ENCODE measurements at regions not wholly inside any gene's neighbourhood (a gene's known extent, or its start where the extent isn't known, plus 50 kb on each side); places are given as distances from the start of the nearest gene placed in this dataset.
"Not testable (repeated sequence)": the region's sequence is repeated elsewhere in the genome, so short reads cannot be mapped to it uniquely, and the experiment has no call there.

GRCh38 chr6:140697585-140697984 lies 1323.1 kb upstream of the CITED2 start:
- no peak for DNase-seq

- DNase-seq = no peak
Measured at GRCh38 chr6:140684776-140685550, 1310.5 kb upstream of the CITED2 start.

DNA sequence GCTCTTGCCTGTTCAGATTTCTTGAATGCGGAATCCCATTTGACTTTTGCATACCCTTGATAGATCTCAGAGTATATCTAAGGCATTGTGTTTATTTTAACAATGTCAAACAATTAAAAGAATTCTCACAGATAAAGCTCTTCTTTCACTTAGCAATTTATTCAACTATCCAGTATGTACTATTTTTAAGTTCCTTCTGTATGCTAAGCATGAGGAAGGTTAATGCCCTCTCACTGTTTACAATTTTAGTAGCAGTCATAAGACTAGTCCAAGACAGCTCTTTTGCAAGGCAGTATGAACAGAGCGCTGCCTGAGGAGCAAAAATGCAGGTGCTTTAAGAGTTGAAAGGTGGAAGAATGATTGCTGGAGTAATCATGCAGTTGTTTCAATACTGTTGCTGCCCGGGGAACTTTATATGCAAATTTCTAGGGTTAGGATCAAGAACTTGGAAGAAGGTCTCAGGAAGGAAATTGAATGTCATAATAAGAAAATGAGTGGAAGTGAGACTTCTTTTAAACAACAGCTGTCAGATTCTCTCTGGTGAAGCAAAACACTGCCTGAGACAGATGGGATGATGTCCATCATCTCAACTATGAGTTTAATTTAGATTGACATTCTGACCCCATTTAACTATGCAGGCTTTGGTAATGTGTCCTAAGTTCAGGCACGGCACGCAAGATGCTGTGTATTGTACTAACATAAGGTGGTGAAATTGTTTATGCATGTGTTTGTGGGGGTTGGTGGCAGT lies 1303.5 kb upstream of the CITED2 start:
- DNase-seq = no peak

DNA sequence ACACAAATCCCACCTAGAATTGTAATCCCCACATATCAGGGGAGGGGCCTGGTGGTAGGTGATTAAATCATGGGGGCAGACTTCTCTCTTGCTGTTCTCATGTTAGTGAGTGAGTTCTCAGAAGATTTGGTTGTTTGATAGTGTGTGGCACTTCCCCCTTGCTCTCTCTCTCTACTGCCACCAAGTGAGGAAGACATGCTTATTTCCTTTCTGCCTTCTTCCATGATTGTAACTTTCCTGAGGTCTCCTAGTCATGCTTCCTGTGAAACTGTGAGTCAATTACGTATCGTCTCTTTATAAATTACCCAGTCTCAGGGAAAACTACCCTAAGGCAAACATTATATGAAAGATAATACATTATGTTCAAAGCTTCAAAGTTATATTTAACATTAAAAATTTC lies 1297.5 kb upstream of the CITED2 start:
- no peak for DNase-seq

DNA sequence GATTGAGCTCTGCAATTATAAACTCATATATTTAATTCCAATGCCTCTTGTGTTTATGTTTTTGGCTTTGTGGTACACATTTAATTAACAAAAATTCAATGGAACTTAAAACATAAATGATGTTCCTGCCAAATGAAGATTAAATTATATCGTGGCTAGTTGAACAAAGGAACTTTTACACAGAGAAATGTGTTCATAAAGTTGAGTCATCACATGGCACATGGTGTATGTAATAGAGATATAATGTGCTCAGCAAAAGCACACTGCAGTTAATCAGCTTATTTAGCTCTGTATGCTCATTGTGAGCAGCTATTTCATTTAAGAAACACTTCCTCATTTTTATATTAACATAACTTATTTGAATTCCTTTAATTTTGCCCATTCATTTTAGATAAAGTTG lies 1295.6 kb upstream of the CITED2 start:
- DNase-seq = no peak

DNA sequence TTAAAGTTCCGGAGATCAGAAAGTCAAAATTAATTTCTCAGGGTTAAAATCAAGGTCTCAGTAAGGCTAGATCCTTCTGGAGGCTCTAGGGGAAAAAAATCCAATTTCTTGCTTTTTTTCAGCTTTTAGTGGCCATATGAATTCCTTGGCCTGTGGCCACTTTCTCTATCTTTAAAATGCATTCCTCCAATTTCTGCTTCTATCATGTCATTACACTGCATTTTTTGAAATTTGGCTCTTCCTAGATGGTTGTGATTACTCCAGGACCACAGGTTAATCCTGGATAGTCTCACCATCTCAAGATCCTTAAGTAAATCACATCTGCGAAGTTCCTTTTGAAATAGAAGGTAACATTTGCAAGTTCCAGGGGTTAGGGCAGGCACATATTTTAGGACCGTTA lies 1294.9 kb upstream of the CITED2 start:
- no peak for DNase-seq

DNA sequence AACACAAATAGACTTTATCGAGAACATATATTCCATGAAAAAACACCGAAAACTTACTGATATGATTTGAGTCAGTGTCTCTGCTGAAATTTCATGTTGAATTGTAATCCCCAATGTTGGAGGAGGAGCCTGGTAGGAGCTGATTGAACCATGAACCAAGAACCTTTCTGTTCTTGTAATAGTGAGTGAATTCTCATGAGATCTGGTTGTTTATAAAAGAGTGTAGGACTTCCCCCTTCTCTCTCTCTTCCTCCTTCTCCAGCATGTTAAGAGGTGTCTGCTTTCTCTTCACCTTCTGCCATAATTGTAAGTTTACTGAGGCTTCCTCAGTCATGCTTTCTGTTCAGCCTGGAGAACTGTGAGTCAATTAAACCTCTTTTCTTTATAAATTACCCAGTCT lies 1289.3 kb upstream of the CITED2 start:
- no peak for DNase-seq

DNA sequence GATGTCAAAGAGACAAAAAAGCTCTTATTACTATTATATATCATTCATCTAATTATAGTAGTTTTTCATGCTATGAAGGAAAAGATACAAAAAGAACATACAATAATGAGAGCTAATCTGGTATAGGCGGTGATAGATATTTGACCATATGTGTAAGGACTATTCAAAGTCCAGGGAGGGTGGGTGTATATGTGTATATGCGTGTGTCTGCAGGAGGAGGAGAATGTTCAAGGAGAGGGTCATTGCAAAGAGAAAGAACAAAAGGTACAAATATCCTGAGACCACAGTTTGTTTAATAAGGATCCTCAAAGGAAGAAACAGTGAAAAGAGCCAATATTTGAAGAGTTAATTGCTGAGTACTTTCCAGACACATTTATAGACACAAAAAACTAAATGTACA lies 1288.6 kb upstream of the CITED2 start:
- no peak for DNase-seq

- no peak for DNase-seq
Measured at GRCh38 chr6:140661691-140662090, 1287.2 kb upstream of the CITED2 start.

DNA sequence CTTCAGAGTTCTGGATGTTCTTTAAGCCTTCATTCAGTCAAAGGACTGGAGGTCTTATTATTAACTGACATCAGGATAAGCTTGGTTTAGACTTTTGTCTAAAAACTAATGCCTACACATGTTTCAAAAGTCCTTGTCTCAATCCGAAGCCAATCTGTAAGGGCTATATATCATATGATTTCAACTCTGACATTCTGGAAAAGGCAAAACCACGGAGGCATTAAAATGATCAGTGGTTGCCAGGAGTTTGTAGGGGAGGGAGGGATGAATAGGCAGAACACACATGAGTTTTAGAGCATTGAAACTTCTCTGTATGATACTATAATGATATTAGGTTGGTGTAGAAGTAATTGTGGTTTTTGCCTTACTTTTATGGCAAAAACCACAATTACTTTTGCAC lies 1285.8 kb upstream of the CITED2 start:
- DNase-seq = no peak

- no peak for DNase-seq
Measured at GRCh38 chr6:140653972-140654371, 1279.5 kb upstream of the CITED2 start.

- DNase-seq = no peak
Measured at GRCh38 chr6:140653506-140653905, 1279.1 kb upstream of the CITED2 start.

- DNase-seq = not testable (repeated sequence)
Measured at GRCh38 chr6:140649502-140649901, 1275.1 kb upstream of the CITED2 start.

- DNase-seq = not testable (repeated sequence)
Measured at GRCh38 chr6:140647322-140647721, 1272.9 kb upstream of the CITED2 start.

GRCh38 chr6:140644017-140644416 lies 1269.6 kb upstream of the CITED2 start:
- DNase-seq = no peak

DNA sequence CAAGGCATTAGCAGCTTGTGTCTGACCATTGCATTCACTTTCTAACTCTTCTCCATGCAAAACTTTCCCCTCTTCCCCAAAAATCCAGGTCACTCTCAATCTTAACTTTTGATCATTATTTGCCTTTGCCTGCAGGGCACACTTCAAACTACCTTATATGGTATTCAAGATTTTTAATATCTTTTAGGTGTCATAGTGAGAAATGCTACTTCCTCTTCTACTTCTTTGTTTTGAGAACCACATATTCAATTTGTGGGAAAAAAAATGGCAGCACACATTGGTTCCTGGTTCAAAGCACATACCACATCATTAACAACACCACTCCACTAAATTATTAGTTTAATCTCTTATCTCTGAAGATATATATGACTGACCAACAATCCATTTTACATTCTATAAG lies 1267.0 kb upstream of the CITED2 start:
- DNase-seq = no peak

GRCh38 chr6:140636908-140637402 lies 1262.5 kb upstream of the CITED2 start:
- no peak for DNase-seq

- no peak for DNase-seq
Measured at GRCh38 chr6:140636271-140636907, 1261.9 kb upstream of the CITED2 start.

- no peak for DNase-seq
Measured at GRCh38 chr6:140627002-140627401, 1252.6 kb upstream of the CITED2 start.

- no peak for DNase-seq
Measured at GRCh38 chr6:140623498-140623897, 1249.0 kb upstream of the CITED2 start.

DNA sequence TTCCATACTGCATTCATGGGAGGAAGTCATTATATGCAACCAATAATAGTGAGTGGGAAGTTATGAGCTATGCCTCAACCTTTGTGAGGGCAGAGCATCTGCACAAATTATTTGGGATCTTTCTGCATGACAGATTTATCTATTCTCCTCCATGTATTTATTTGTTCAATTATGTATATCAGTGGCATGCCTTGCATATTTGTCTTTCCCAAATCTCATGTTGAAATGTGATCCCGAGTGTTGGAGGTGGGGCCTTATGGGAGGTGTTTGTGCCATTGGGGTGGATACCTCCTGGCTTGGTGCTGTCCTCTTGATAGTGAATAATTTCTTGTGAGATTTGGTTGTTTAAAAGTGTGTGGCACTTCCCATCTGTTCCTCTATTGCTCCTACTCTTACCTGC lies 1246.0 kb upstream of the CITED2 start:
- no peak for DNase-seq

DNA sequence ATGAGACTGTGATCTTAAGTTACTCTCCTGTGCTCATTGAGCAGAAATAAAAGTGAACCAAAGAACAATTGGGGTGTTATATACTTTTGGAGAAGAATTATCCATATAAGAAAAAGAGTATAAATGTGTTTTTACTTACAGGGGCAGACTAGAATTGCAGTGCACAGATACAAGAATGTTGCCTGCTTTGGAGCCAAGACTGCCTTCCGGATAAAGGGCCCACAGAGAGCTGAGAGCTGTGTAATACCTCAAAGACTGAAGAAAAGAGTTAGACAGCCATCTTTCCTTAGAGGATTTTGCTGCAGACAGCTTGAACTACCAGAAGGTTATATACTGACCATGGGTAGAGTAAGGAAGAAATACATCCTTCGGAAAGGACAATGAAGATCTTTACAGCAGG lies 1235.5 kb upstream of the CITED2 start:
- DNase-seq = no peak

DNA sequence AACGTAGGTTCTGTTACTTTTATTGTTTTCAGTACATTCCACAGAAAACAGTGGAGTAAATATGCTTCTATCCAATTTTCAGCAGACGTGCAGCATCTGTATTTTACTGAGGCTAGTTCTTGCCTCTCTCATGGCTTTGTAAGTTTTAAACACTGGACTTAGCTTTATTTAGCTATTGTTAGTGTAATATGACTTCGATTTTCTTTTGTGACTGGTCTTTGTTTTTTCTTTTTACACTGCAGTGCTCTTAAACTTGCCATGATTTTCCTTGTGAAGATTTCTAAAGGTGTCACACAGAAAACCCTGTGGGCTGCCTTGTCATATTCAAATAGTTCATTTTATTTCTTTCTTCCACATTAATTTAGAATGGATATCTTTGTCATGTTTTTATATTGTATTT lies 1234.9 kb upstream of the CITED2 start:
- no peak for DNase-seq

- DNase-seq = no peak
Measured at GRCh38 chr6:140604786-140605185, 1230.3 kb upstream of the CITED2 start.
